HepG2 (cell line): ENCODE measurements at regions not wholly inside any gene's neighbourhood (a gene's known extent, or its start where the extent isn't known, plus 50 kb on each side); places are given as distances from the start of the nearest gene placed in this dataset.

Experiments
- AFF4 ChIP-seq: sonication (generic); formaldehyde crosslinking; IDR thresholded peaks from 2 replicates; pipeline ENCODE4 v1.4.0; 2020; ENCODE audit warnings: missing genetic modification reagents
- ELF4 ChIP-seq: sonication (generic); formaldehyde crosslinking; IDR thresholded peaks from 2 replicates; pipeline ENCODE4 v1.5.0; 2020; ENCODE audit warnings: missing genetic modification reagents, mild to moderate bottlenecking, moderate library complexity, borderline replicate concordance
- HNF1B ChIP-seq: sonication (generic); formaldehyde crosslinking; IDR thresholded peaks from 2 replicates; pipeline ENCODE4 v1.5.1; 2020; ENCODE audit warnings: mild to moderate bottlenecking, moderate library complexity, missing genetic modification reagents
- HNRNPLL ChIP-seq: fragments of 200-400 bp; formaldehyde crosslinking; IDR thresholded peaks from 2 replicates; pipeline ENCODE4 v1.6.1; 2017; ENCODE audit warnings: mild to moderate bottlenecking, low read depth, low read length; ENCODE audit not compliant: poor library complexity, severe bottlenecking
- MTA1 ChIP-seq: sonication (generic); formaldehyde crosslinking; IDR thresholded peaks from 2 replicates; pipeline ENCODE4 v1.4.0; 2020; ENCODE audit warnings: missing genetic modification reagents, mild to moderate bottlenecking, borderline replicate concordance
- PHF20 ChIP-seq: sonication (generic); formaldehyde crosslinking; IDR thresholded peaks from 2 replicates; pipeline ENCODE4 v1.5.0; 2020; ENCODE audit warnings: mild to moderate bottlenecking, missing genetic modification reagents
- SKI ChIP-seq: fragments of 450-650 bp; IDR thresholded peaks from one replicate; pipeline ENCODE4 v1.6.1; 2018; ENCODE audit warnings: mild to moderate bottlenecking; ENCODE audit not compliant: partially characterized antibody
- TBL1XR1 ChIP-seq: fragments of 150-350 bp; IDR thresholded peaks from 2 replicates; pipeline ENCODE4 v1.6.1; 2014; ENCODE audit warnings: borderline replicate concordance, low read length; ENCODE audit not compliant: partially characterized antibody
- ZFY ChIP-seq: sonication (generic); formaldehyde crosslinking; IDR thresholded peaks from 2 replicates; pipeline ENCODE4 v1.4.0; 2020; ENCODE audit warnings: missing genetic modification reagents
- ZKSCAN1 ChIP-seq: fragments of 150-350 bp; IDR thresholded peaks from 2 replicates; pipeline ENCODE4 v1.6.1; 2014; ENCODE audit warnings: low read length
- ZNF274 ChIP-seq: sonication (generic); formaldehyde crosslinking; IDR thresholded peaks from 2 replicates; pipeline ENCODE4 v1.5.1; 2020; ENCODE audit warnings: mild to moderate bottlenecking, missing genetic modification reagents
- ZNF639 ChIP-seq: conservative IDR thresholded peaks from 2 replicates; pipeline ENCODE4 v1.6.1; 2018; ENCODE audit warnings: missing genetic modification reagents
- ZNF772 ChIP-seq: sonication (generic); formaldehyde crosslinking; IDR thresholded peaks from 2 replicates; pipeline ENCODE4 v1.5.0; 2020; ENCODE audit warnings: mild to moderate bottlenecking, missing genetic modification reagents
- TF ChIP-seq, protein P1 (sequence below): sonication (generic); formaldehyde crosslinking; IDR thresholded peaks from 2 replicates; pipeline ENCODE4 v1.5.0; 2020; ENCODE audit warnings: missing genetic modification reagents

GRCh38 chr2:106701203-106702022 lies 184.6 kb downstream of the ST6GAL2 start (continued):
- TF ChIP-seq AFF4 (CRISPR knock-in tag) (no peak), HNF1B (CRISPR knock-in tag) (no peak), ZNF639 (CRISPR knock-in tag) (no peak), ZFY (CRISPR knock-in tag) (no peak), ZNF772 (CRISPR knock-in tag) (no peak), TBL1XR1 (no peak), HNRNPLL (no peak), ZKSCAN1 (no peak), SKI (no peak), ZNF274 (CRISPR knock-in tag) (no peak), ELF4 (CRISPR knock-in tag) (no peak), PHF20 (no peak), MTA1 (CRISPR knock-in tag) (no peak)
- TF ChIP-seq, protein P1, sequence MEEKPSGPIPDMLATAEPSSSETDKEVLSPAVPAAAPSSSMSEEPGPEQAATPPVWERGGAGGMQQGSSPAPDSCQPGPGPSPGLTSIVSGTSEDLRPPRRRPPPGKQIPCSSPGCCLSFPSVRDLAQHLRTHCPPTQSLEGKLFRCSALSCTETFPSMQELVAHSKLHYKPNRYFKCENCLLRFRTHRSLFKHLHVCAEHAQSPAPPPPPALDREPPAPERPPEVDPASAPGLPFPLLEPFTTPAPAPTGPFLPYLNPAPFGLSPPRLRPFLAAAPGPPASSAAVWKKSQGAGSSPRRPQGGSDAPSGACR (CRISPR knock-in tag) = no peak
